Activated naive CD8-positive, alpha-beta T cell treated with anti-CD3 and anti-CD28 coated beads, Interleukin-2, amount 50 U/mL, for 16 hours (primary cell): ENCODE measurements at regions not wholly inside any gene's neighbourhood (a gene's known extent, or its start where the extent isn't known, plus 50 kb on each side); places are given as distances from the start of the nearest gene placed in this dataset.

Experiments
- DNase-seq: peaks from one replicate; pipeline ENCODE4 v3.0.0-alpha.2; 2020; ENCODE audit warnings: low read depth, low spot score

- DNase-seq: no peak
These were observed 199.7 kb downstream of the KATNAL1 start for GRCh38 chr13:30107521-30108136.

GRCh38 chr13:30107121-30107520, 200.2 kb downstream of the KATNAL1 start:
- DNase-seq: no peak

DNA sequence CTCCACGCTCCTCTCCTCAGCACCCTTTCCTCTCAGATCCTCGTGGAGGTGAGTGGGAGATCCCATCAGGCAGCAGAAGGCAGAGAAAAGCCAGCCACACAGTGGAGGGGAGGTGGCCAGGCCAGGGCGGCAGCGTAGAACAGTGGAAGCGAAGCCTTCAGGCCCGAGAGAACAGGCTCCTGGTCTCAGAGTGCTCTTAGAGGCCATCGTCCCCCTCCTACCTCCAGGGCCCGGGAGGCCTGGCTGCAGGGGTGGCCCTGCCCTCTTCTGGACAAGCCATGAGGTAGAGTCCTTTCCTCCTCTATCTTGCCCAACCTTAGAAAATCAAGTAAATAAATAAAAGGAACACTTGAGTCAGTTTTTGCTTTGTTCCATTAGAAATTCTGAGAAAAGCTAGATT, 202.0 kb downstream of the KATNAL1 start:
- no peak for DNase-seq

GRCh38 chr13:30103161-30103840, 204.1 kb downstream of the KATNAL1 start:
- DNase-seq: no peak

DNA sequence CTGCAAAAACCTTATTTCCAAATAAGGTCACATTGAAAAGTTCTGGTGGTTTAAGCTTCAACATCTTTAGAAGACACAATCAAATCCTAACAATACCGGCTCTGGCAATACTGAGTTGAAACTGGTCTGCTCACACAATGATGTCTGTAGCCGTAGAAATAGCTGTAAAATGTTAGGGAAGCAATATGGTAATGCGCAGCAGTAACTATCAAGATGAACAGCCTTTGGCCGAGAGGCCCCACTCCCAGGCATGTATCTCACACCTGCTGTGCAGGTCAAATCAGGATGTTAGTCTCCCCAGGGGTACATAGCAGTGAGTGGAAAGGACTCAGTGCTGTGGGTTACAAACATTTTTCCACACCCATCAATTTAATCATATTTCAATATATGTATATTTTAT, 207.1 kb downstream of the KATNAL1 start:
- DNase-seq: no peak

GRCh38 chr13:30097701-30098100, 209.7 kb downstream of the KATNAL1 start:
- DNase-seq: no peak

DNA sequence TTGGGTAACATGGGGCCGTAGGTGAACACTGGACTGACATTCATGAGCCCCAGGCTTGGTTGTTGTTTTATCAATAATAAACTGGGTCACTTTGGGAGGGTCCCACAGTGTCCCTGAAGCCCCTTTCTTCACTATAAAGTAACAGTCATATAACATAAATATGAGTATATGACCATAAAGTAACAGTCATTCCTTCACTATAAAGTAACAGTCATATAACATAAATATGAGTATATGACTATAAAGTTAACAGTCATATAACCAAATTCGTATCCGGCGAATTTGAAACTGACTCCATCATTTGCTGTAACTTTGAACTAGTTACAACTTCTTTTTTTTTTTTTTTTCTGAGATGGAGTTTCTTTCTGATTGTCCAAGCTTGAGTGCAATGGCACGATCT, 210.3 kb downstream of the KATNAL1 start:
- no peak for DNase-seq

GRCh38 chr13:30094015-30094414, 213.3 kb downstream of the KATNAL1 start:
- DNase-seq: no peak

DNA sequence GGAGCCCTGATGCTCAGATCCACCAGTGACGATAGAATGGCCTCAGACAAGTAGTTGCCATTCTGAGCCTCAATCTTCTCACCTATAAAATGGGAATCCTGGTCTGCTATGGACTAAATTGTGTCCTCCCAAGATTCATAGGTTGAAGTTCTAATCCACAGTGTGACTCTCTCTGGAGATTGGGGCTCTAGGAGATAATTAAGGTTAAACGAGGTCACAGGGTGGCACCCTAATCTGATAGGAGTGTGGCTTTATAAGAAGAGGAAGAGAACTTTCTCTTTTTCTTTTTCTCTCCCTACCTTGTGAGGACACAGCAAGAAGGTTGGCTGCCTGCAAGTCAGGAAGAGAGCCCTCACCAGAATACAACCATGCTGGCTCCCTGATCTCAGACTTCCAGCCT, 214.1 kb downstream of the KATNAL1 start:
- DNase-seq: no peak

- no peak for DNase-seq
These were observed 215.7 kb downstream of the KATNAL1 start for GRCh38 chr13:30091691-30092090.

- no peak for DNase-seq
These were observed 216.3 kb downstream of the KATNAL1 start for GRCh38 chr13:30091035-30091434.

- no peak for DNase-seq
These were observed 219.0 kb downstream of the KATNAL1 start for GRCh38 chr13:30088312-30088855.

DNA sequence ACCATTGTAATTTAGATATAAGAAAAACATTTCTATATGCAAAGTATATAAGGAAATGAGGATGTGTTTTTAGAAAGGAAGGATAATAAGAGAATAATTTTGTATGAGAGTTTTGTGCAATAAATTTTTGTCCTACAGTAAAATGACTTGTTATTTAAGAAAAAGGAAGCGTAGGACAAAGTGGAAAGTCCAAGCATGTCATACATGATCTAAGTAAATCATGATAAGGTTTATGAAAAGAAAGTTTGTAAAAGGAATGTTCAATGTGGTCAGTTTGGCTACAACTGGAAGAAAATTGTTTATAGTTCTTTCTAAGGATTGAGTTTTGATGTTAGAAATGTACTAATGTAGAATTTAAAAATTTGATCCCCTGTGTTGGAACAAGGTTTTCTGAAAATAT, 222.3 kb downstream of the KATNAL1 start:
- DNase-seq: no peak

DNA sequence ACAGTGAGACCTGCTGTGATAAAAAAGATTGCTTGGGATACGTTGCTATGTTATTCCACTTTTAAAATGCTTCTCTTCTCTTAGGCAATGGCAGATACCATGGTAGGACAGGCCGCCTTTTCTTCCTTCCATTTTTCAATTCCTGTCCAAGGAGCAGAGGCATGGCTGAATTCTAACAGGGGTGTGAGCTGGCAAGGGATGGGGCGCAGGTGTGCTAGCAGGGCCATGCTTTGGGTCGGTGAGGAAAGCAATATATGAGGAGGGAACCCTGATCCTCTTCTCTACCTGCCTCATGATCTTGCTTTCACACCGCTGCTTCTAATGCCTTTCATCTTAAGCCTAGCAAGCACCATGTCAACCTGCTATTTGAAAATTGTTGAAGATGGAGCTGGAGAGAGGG, 225.0 kb downstream of the KATNAL1 start:
- no peak for DNase-seq

- DNase-seq: no peak
These were observed 226.0 kb downstream of the KATNAL1 start for GRCh38 chr13:30081331-30081730.

GRCh38 chr13:30079501-30079900, 227.8 kb downstream of the KATNAL1 start:
- no peak for DNase-seq

DNA sequence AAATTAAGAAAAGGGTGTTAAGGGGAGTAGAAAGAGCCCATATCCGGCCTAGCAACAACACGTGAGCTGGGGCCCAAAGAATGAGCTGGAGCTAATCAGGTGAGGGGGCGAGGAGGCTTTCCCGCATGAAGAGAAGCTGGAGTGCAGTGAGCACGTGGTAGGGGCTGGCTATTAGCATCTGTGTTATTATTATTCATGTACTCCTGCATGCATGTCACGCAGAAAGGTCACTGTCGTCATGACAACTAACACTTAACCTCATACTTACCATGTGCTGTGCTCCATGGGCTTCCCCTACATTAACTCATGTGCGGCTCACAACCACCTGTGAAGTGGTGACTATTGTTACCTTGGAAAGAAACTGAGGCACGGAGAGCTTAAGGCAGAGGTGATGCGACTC, 227.6 kb upstream of the UBL3 start:
- no peak for DNase-seq

DNA sequence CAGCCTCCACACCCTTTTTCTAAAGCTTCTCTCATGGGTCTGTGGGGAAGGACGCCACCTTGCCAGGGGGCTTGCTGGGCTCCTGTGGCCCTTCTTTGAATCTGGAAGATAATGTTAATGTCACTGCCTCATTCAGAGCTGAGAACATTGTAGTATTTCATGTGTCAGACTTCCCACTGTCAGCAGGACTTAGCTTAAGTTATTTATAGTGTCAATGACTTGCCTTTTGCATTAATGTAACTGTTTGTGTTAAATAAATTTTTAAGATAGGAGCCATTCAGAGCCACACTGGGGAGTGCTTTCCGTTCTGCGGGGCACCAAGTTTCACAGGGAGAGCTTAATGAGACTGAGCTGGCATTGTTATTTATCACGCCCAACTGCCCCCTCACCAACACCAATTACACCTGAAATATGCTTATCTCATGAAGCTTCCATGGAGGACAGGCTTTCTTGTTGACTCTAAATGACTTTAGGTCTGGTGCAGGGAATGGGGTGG, 226.9 kb upstream of the UBL3 start:
- DNase-seq: no peak

- DNase-seq: no peak
These were observed 224.7 kb upstream of the UBL3 start for GRCh38 chr13:30074955-30075614.

- DNase-seq: no peak
These were observed 224.0 kb upstream of the UBL3 start for GRCh38 chr13:30074431-30074830.

DNA sequence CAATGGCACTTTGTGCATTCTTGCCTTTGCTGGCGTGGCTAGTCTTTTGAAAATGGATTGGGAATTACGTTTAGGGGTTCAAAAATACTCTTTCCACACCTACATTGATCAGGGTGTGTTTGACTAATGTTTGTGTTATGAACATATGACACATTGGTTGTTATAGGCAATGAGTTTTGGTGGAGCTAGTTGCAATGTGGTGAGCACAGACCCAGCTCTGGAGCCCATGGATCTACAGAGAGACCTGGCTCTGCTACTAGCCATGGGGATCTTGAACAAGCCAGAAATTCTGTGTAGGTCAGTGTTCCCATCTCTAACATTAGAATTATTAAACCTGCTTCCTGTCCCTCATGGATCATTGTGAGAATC, 222.4 kb upstream of the UBL3 start:
- DNase-seq: no peak

GRCh38 chr13:30071969-30072817, 221.8 kb upstream of the UBL3 start:
- DNase-seq: no peak
